LHCN-M2 (cell line): ENCODE measurements at regions not wholly inside any gene's neighbourhood (a gene's known extent, or its start where the extent isn't known, plus 50 kb on each side); places are given as distances from the start of the nearest gene placed in this dataset.

Experiments used
- DNase-seq: peaks from one replicate; pipeline ENCODE4 v3.0.0-alpha.2; 2012; ENCODE audit warnings: low read depth

DNA sequence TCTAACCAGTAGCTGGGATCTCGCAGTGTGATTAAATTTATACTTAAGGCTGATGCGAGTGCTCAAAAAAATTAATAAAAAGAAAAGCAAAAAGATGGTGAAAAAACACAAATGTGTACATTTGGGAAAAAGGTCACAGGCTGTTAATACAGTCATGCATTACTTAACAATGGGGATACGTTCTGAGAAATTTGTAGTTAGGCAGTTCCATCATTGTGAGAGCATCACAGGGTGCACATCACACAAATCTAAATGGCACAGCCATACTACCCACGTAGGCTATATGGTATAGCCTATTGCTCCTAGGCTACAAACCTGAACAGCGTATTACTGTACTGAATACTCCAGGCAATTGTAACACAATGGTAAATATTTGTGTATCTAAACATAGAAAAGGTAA is 142.4 kb upstream of the MYOCD start:
- DNase-seq = no peak

- no peak for DNase-seq
Observed at GRCh38 chr17:12528036-12528435, 137.7 kb upstream of the MYOCD start.

- no peak for DNase-seq
Observed at GRCh38 chr17:12530161-12530560, 135.5 kb upstream of the MYOCD start.

GRCh38 chr17:12536021-12536420 is 129.7 kb upstream of the MYOCD start:
- no peak for DNase-seq

DNA sequence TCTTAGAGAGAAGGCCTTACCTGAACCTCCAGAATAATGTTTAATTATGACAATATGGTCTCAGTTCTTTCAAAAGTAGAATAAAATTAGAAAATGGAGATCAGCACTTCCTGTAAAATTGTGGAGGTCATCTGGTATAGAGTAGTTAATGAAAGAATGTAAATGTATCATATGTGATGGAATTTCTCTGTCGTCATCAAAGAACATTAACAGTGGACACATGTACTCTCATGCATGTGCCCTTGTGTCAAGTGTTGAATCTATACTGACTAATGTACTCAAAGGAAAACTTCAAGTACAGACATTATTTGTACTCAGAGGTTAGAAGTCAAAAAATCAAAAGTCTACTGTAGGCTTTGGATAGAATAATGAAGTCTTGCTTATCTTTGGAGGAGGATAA is 129.2 kb upstream of the MYOCD start:
- DNase-seq = no peak

DNA sequence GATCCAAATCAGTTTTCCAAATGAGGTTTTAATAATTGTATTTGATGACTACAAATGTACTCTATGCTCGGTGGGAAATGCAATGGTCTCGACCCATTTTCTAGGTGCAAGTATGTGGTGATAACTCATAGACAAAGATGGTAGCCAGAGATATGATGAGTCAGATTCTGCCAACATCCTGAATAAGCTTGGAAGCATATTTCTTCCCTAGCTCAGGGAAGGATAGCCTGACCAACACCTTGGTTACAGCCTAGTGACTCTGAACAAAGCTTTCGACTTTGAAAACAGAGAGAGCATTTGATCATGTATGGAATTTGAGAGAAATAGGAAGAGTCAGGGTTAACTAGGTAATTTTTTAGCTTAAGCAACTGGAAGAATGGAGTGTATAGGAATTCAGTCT is 128.3 kb upstream of the MYOCD start:
- DNase-seq = no peak

DNA sequence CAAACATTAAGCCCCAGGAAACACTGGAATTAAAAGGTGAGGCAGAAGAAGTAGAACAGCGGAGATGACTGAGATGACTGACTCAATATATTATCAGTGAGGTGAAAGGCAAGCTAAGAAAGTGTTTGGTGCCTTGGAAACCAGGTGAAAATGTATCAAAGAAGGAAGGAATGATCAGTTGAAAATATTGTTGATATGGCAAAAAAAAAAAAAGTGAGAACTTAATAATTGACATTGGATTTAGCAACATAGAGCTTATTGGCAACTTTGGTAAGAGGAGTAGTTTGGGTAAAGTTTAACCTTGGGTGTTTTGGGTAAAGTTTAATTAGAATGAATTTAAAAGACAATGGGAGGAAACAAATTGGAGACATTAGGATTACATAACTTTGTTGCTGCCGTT is 127.7 kb upstream of the MYOCD start:
- DNase-seq = no peak

- peak; percentile 52 for DNase-seq
Observed at GRCh38 chr17:12545877-12546513, 119.7 kb upstream of the MYOCD start.

DNA sequence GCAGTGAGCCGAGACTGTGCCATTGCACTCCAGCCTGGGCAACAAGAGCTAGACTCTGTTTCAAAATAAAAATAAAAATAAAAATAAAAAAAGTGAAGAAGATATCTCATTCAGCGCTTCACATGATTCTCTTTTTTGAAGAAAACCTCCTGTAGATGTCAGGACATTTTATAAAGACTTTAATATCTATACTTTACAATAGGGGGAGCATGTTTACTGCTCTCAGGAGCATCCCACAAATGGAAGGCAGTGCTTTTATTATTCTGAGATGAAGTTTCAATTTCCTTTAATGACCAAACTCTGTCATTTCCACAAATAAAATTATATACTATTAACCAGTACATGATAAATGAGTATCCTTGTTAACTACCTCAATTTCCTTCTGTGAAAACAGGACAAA is 118.7 kb upstream of the MYOCD start:
- DNase-seq = no peak

- DNase-seq = no peak
Observed at GRCh38 chr17:12547831-12548230, 117.9 kb upstream of the MYOCD start.

DNA sequence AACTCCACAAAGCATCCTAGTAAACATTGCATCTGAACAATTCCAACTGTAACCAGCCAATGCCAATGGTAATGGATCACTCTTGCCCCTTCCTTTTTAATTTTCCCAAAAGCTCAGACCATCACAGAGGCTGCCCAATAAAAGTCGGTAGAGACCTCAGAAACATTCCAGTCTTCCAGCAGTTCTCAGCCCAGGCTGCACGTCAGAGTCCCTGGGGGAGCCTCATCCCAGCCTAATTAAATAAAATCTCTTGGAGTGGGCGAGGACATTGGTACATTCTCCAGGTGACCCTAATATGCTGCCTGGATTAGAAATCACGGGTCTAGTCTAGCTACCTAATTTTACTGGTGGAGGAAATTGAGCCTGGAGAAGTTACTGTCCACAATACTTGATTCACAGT is 117.1 kb upstream of the MYOCD start:
- DNase-seq = no peak

DNA sequence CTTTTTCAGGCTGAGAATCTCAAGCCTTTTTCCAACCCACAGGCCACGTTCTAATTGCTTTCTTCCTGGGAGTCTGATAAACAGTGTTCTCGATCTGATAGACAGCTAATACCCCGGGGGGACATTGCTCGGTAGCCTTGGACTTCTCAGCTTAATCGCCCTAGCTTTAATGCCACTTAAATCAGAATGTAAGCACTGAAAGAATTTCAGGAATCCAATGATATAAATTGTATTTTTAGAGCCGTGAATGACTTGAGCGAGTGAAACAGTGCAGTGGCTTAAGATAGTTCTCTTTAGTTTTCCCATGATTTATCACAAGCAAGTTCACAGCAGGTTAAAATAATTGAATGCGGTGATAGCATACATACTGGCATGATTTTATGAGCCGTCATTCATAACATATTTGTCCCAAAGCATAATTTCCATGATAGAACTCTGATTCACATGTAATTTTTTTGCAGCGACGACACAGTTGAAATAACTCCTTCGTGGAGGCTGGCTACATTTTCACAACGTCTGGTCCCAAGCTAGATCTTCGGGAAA is 116.1 kb upstream of the MYOCD start:
- DNase-seq = peak; percentile 1

DNA sequence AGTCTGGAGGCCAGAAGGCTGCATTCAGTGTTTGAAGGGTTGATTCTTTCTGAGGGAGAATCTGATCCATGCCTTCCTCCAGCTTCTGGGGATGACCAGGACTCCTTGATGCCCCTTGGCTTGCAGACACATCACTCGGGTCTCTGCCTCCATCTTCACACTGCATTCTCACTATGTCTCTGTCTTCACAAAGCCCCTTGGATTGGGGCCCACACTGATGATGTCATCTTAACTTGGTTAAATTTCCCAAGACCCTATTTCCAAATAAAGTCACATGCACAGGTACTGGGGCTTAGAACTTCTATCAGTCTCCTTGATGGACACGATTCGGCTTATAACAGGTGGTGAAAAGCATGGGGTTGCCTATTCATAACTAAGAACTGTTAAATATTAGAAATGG is 112.1 kb upstream of the MYOCD start:
- no peak for DNase-seq

- DNase-seq = no peak
Observed at GRCh38 chr17:12554251-12554650, 111.4 kb upstream of the MYOCD start.

GRCh38 chr17:12566291-12566690 is 99.4 kb upstream of the MYOCD start:
- no peak for DNase-seq

- DNase-seq = no peak
Observed at GRCh38 chr17:12567077-12568053, 98.3 kb upstream of the MYOCD start.

DNA sequence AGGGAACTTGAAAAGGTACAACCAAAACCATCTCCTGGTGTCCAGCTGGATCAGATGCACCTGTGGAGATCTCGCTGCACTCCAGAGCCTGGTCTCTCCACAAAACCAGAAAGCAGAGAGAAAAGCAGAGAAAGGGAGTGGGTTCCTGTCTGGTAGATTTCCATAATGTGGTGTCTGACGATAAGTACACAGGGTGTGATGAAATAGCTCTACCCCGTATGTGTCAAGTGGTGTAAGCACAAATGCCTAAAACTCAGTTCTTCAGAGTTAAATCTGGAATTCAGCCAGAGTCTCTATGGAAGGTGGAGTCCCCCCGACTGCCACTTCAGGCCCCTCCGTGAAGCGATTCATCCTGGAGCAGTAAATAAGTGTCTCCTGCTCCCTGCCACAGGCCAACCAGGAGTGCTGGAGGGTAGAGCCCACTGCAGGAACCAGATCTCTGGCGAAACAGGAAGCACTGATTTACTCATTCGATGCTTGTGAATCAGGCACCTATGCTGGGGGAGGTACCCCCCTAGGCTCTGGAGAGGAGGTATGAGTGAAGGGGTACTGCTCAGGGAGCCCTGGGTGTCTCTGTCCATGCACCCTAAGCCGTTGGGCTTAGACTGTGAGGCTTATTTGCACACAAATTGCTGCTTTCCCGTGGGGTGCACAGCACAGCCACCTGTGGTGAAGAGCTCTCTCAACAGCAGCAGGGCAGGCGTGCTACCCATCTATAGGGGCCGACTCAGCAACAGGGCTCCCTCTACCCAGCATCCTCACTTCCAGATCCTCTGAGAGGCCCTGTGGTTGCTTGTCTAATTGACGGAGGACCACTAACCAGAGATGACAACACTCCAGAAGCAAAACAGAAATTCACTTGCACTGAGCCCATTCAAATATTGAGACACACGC is 97.1 kb upstream of the MYOCD start:
- no peak for DNase-seq

- no peak for DNase-seq
Observed at GRCh38 chr17:12571606-12572005, 94.1 kb upstream of the MYOCD start.

DNA sequence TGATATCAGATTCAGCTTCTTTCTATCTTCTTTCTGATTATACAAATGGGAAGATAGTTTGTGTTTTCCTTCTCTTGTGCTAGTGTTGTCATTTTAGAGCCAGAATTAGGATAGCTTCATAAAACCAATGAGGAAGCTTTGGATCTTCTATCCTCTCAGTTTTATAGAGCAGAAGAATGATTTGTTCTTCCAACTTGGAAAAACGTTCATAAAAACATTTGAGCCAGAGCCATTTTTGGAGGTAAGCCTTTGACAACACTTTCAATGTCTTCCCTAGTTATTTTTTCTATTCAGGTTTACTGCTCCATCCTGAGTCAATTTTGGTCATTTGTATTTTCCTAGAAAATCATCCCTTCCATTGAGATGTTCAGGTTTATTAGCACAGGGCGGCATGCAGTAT is 91.2 kb upstream of the MYOCD start:
- no peak for DNase-seq

- DNase-seq = no peak
Observed at GRCh38 chr17:12575641-12576040, 90.0 kb upstream of the MYOCD start.

- DNase-seq = no peak
Observed at GRCh38 chr17:12579288-12579687, 86.4 kb upstream of the MYOCD start.

DNA sequence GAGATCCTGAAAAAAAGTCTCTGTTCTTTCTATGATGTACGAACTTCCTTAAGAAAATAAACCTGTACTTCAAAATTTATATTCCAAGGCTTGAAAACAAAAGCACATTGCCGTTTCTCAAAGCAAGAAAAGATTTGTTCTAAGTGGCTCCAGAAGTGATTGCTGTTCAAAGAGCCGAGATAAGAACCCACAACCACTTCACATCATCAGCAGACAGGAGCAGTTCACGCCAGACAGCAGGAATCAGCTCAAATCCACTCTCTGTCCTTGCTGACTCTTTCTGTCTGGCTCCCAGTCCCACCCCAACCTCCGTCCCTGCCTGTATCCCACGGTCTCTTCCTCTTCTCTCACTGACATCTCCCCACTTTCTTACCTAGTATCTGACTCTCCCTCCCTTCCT is 85.0 kb upstream of the MYOCD start:
- no peak for DNase-seq
